ENCODE measurements at regions not wholly inside any gene's neighbourhood (a gene's known extent, or its start where the extent isn't known, plus 50 kb on each side); places are given as distances from the start of the nearest gene placed in this dataset.

- no peak for DNase-seq (ENCODE audit: extremely low read depth, low read depth)
- TF ChIP-seq CTCF (IDR thresholded peaks at IDR 0.05; ENCODE audit: low read depth, low read length): no peak
These were observed 119.5 kb upstream of the JADE1 start for GRCh38 chr4:128690011-128690410.

- TF ChIP-seq CTCF (IDR thresholded peaks at IDR 0.05; ENCODE audit: low read depth, low read length): no peak
- DNase-seq (ENCODE audit: extremely low read depth, low read depth): no peak
These were observed 120.6 kb upstream of the JADE1 start for GRCh38 chr4:128688846-128689437.

GRCh38 chr4:128688033-128688721, 121.3 kb upstream of the JADE1 start:
- DNase-seq (ENCODE audit: extremely low read depth, low read depth): no peak
- TF ChIP-seq CTCF (IDR thresholded peaks at IDR 0.05; ENCODE audit: low read depth, low read length): no peak

GRCh38 chr4:128686810-128687209, 122.7 kb upstream of the JADE1 start:
- DNase-seq (ENCODE audit: extremely low read depth, low read depth): no peak
- TF ChIP-seq CTCF (IDR thresholded peaks at IDR 0.05; ENCODE audit: low read depth, low read length): no peak

- DNase-seq (ENCODE audit: extremely low read depth, low read depth): no peak
- TF ChIP-seq CTCF (IDR thresholded peaks at IDR 0.05; ENCODE audit: low read depth, low read length): no peak
These were observed 123.5 kb upstream of the JADE1 start for GRCh38 chr4:128686032-128686465.

GRCh38 chr4:128684016-128684415, 125.5 kb upstream of the JADE1 start:
- DNase-seq (ENCODE audit: extremely low read depth, low read depth): no peak

More at GRCh38 chr4:128684016-128684415, 125.5 kb upstream of the JADE1 start:
- no peak for TF ChIP-seq CTCF (IDR thresholded peaks at IDR 0.05; ENCODE audit: low read depth, low read length)

All from AG09319 (cell line).